HEK293T (cell line): ENCODE measurements at regions not wholly inside any gene's neighbourhood (a gene's known extent, or its start where the extent isn't known, plus 50 kb on each side); places are given as distances from the start of the nearest gene placed in this dataset.

Experiments
- ARNT ChIP-seq: fragments of 450-650 bp; IDR thresholded peaks from 2 replicates; pipeline ENCODE4 v1.6.1; 2017; ENCODE audit warnings: mild to moderate bottlenecking
- CTBP1 ChIP-seq: fragments of 450-650 bp; IDR thresholded peaks from 2 replicates; pipeline ENCODE4 v1.6.1; 2016; ENCODE audit warnings: borderline replicate concordance
- ELF4 ChIP-seq: fragments of 450-650 bp; IDR thresholded peaks from 2 replicates; pipeline ENCODE4 v1.6.1; 2017; ENCODE audit warnings: antibody characterized with exemption
- FOXA1 ChIP-seq: fragments of 450-650 bp; IDR thresholded peaks from 2 replicates; pipeline ENCODE4 v1.6.1; 2016; ENCODE audit warnings: mild to moderate bottlenecking
- FOXM1 ChIP-seq: fragments of 450-650 bp; IDR thresholded peaks from 2 replicates; pipeline ENCODE4 v1.6.1; 2017; ENCODE audit warnings: mild to moderate bottlenecking, borderline replicate concordance
- NFRKB ChIP-seq: fragments of 450-650 bp; IDR thresholded peaks from 2 replicates; pipeline ENCODE4 v1.6.1; 2016; ENCODE audit warnings: mild to moderate bottlenecking, moderate library complexity
- PKNOX1 ChIP-seq: fragments of 450-650 bp; IDR thresholded peaks from 2 replicates; pipeline ENCODE4 v1.6.1; 2016
- SUZ12 ChIP-seq: fragments of 450-650 bp; IDR thresholded peaks from 2 replicates; pipeline ENCODE4 v1.6.1; 2016; ENCODE audit warnings: mild to moderate bottlenecking
- TARDBP ChIP-seq: fragments of 450-650 bp; IDR thresholded peaks from 2 replicates; pipeline ENCODE4 v1.6.1; 2016
- ZNF384 ChIP-seq: fragments of 450-650 bp; IDR thresholded peaks from 2 replicates; pipeline ENCODE4 v1.6.1; 2016

- TF ChIP-seq ARNT (no peak), SUZ12 (no peak), FOXM1 (no peak), CTBP1 (no peak), ELF4 (no peak), FOXA1 (no peak), ZNF384 (no peak), PKNOX1 (no peak), TARDBP (no peak), NFRKB (no peak)
Observed at GRCh38 chr2:807300-807699, 130.1 kb upstream of the TMEM18 start.
